Ascending aorta (tissue), 2 donors: ENCODE measurements at regions not wholly inside any gene's neighbourhood (a gene's known extent, or its start where the extent isn't known, plus 50 kb on each side); places are given as distances from the start of the nearest gene placed in this dataset.

Experiments used
- DNase-seq, 2 donors: peaks; one replicate each; pipeline ENCODE4 v3.0.0-alpha.2; 2019; ENCODE audit warnings: low spot score in 2 of 2
- H3K27ac ChIP-seq, 2 donors: fragments of 200-600 bp; sonication (generic); one replicate each; pipeline ENCODE4 v1.5.1; 2016 to 2017; ENCODE audit warnings: mild to moderate bottlenecking in 1 of 2
- H3K27me3 ChIP-seq: fragments of 200-600 bp; sonication (generic); one replicate; pipeline ENCODE4 v1.5.1; 2017
- H3K36me3 ChIP-seq, 2 donors: fragments of 200-600 bp; sonication (generic); one replicate each; pipeline ENCODE4 v1.5.1; 2016
- H3K4me1 ChIP-seq, 2 donors: fragments of 200-600 bp; sonication (generic); one replicate each; pipeline ENCODE4 v1.5.1; 2016 to 2017; ENCODE audit warnings: mild to moderate bottlenecking in 1 of 2
- H3K4me3 ChIP-seq, 2 donors: fragments of 200-600 bp; sonication (generic); one replicate each; pipeline ENCODE4 v1.5.1; 2016 to 2017; ENCODE audit warnings: mild to moderate bottlenecking in 1 of 2
- H3K9me3 ChIP-seq, 2 donors: fragments of 200-600 bp; sonication (generic); one replicate each; pipeline ENCODE4 v1.5.1; 2016
- intact Hi-C: fragments of 100-400 bp; cut with DNase I; formaldehyde crosslinking; loops from one replicate; pipeline ENCODE4 v1.15.1; 2023
- TF ChIP-seq, protein P1 (sequence below), 3 experiments: fragments of 200-600 bp in 2 of 3; fragments of 450-650 bp in 1 of 3; sonication (generic) in 2 of 3; IDR thresholded peaks; one replicate each; pipeline ENCODE4 v1.5.1; 2016 to 2019; ENCODE audit warnings: antibody characterized with exemption in 3 of 3, mild to moderate bottlenecking in 1 of 3, moderate library complexity in 1 of 3

DNA sequence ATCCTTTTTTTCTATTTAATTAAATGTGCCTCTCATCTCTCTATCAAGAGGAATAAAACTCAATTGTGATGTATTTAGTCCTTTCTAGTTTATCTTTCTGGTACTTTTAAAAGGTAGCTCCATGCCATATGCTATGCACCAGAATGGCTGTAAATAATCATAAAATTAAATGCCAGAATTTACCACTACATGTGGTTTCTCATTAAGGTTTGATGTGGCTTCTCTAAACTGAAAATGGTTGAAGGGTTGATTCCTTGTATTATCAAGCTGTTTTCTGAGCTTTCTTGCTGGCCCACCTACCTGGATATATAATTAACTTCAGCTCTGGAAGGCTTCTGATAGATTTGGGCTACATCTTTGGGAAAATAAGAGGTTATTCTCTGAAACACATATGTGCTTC is 171.9 kb upstream of the RHOBTB1 start:
- DNase-seq, result no peak
- Histone ChIP-seq H3K27me3 (no peaks in the 10 kb centered on the region), H3K36me3 (no peaks in the 10 kb centered on the region), H3K4me1 (no peaks in the 10 kb centered on the region), H3K9me3 (no peaks in the 10 kb centered on the region), H3K27ac (no peak overlapping the region), H3K4me3 (no peak overlapping the region)
- intact Hi-C loops, result no loop called here
- TF ChIP-seq, protein P1, sequence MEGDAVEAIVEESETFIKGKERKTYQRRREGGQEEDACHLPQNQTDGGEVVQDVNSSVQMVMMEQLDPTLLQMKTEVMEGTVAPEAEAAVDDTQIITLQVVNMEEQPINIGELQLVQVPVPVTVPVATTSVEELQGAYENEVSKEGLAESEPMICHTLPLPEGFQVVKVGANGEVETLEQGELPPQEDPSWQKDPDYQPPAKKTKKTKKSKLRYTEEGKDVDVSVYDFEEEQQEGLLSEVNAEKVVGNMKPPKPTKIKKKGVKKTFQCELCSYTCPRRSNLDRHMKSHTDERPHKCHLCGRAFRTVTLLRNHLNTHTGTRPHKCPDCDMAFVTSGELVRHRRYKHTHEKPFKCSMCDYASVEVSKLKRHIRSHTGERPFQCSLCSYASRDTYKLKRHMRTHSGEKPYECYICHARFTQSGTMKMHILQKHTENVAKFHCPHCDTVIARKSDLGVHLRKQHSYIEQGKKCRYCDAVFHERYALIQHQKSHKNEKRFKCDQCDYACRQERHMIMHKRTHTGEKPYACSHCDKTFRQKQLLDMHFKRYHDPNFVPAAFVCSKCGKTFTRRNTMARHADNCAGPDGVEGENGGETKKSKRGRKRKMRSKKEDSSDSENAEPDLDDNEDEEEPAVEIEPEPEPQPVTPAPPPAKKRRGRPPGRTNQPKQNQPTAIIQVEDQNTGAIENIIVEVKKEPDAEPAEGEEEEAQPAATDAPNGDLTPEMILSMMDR (IDR thresholded peaks at IDR 0.05), result no peak

DNA sequence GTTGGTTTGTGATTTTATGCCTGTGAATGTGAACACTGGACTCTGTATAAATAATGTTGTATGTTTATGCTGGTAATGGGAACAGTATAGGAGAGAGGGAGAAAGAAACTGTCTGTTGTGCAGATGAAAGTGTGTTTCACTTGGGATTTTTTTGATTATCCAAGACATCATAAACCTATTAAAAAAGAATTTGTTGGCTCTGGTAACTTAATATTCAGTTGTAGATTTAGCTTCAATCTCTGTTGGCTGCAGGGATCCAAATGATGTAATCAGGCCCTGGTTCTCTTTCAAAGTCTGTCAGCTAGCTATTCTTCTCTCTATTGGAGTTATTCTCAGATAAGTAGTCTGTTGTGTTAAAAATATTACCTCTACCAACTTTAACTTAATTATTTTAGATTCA is 168.8 kb upstream of the RHOBTB1 start:
- Histone ChIP-seq H3K27ac (no peak overlapping the region), H3K36me3 (no peaks in the 10 kb centered on the region), H3K4me3 (no peak overlapping the region), H3K27me3 (no peaks in the 10 kb centered on the region), H3K4me1 (no peaks in the 10 kb centered on the region), H3K9me3 (no peaks in the 10 kb centered on the region)
- DNase-seq, result no peak
- TF ChIP-seq, protein P1 (IDR thresholded peaks at IDR 0.05), result no peak
- intact Hi-C loops, result no loop called here

DNA sequence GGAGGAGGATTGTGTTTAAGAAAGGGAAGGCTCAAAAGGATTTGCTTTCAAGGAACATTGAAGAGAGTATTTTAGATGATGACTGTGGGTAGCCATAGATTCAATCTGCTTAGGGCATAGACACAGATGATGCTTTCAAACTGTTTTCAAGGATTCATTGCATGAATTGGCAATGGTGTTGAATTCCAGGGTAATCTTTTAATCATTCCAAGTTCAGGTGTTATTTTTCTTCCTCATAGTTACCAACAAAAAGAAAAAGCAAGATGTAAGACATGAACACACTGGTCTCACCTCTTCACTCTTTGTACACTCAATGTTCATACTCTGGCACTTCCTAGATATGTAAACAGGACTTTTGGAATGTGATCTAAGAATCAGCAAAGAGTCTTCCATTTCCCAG is 167.0 kb upstream of the RHOBTB1 start:
- TF ChIP-seq, protein P1 (IDR thresholded peaks at IDR 0.05), result no peak
- H3K4me3 ChIP-seq, result no peak overlapping the region
- no peaks in the 10 kb centered on the region for H3K4me1 ChIP-seq
- no peaks in the 10 kb centered on the region for H3K9me3 ChIP-seq
- intact Hi-C loops, result no loop called here
- no peak for DNase-seq
- H3K36me3 ChIP-seq, result no peaks in the 10 kb centered on the region
- H3K27ac ChIP-seq, result no peak overlapping the region
- H3K27me3 ChIP-seq, result no peaks in the 10 kb centered on the region

DNA sequence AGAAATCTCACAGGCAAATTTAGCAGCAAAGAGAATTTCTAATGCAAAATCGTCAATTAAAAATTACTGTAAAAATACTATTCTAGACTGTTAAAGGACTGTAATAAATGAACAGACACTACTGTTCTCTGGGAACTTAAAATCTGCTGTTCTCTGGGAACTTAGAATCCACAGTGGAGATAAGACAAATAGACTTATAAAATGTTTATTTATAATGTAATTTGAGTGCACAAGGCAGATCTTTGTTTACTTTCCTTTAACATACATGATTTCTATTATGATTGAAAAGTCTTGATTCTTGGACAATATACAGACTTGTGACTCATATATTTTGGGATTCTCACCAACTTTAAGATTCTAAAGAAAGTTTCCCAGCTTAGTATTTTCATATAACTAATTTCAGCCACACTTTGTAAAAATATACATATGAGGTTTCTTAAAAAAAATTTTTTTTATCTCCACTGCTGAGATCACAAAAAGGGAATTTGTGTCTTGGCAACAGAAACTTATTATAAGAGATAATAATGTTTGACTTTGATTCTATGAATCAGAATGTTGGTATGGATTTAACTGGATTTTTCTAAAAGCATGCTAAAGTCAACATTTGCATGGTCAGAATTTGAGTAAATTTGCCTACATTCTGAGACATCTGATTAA is 166.3 kb upstream of the RHOBTB1 start:
- H3K4me3 ChIP-seq, result no peak overlapping the region
- H3K27ac ChIP-seq, result no peak overlapping the region
- no peaks in the 10 kb centered on the region for H3K27me3 ChIP-seq
- intact Hi-C loops, result no loop called here
- H3K4me1 ChIP-seq, result no peaks in the 10 kb centered on the region
- TF ChIP-seq, protein P1 (IDR thresholded peaks at IDR 0.05), result no peak
- no peak for DNase-seq
- no peaks in the 10 kb centered on the region for H3K36me3 ChIP-seq
- H3K9me3 ChIP-seq, result no peaks in the 10 kb centered on the region

DNA sequence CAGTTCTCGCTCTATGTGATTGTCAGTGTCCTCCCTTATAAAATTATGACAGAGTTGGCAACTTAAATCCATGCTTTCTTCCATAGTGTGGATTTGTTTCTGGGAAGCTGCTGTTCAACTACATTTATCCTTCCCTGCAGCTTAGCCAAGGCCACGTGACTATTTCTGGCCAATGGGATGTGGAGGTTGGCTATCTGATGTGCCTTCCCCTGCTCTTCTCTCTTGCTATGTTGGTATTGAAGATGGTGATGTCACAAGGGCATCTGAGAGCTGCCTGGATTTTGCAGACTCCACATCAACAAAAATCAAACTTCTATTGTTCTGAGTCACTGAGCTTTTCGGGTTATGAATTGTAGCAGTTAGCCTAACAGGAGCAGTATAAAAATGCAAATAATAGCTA is 164.9 kb upstream of the RHOBTB1 start:
- H3K4me1 ChIP-seq, result no peaks in the 10 kb centered on the region
- no peaks in the 10 kb centered on the region for H3K36me3 ChIP-seq
- intact Hi-C loops, result no loop called here
- H3K4me3 ChIP-seq, result no peak overlapping the region
- TF ChIP-seq, protein P1 (IDR thresholded peaks at IDR 0.05), result no peak
- no peaks in the 10 kb centered on the region for H3K27me3 ChIP-seq
- H3K9me3 ChIP-seq, result no peaks in the 10 kb centered on the region
- H3K27ac ChIP-seq, result no peak overlapping the region
- DNase-seq, result no peak

DNA sequence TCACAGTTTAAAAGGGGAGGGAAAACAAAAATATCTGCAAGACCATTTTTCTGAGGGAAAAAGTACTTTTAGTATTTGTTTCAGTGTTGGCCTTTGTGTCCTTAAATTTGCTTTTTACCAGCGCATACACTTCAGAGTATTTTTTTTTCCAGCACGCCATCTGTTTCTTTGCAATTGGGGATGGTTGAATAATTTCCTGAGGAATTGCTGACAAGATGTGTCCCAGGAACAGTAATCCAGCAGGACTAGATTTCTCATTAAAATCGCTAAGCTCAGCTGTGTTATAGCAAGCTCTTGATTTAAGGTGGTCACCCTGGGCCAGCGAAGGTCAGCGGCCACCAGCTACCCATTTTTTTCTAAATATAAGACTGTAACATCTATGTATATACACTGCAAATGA is 156.9 kb upstream of the RHOBTB1 start:
- Histone ChIP-seq H3K4me1 (no peaks in the 10 kb centered on the region), H3K27ac (no peak overlapping the region), H3K4me3 (no peak overlapping the region), H3K27me3 (no peaks in the 10 kb centered on the region), H3K36me3 (no peaks in the 10 kb centered on the region), H3K9me3 (no peaks in the 10 kb centered on the region)
- no peak for DNase-seq
- TF ChIP-seq, protein P1 (IDR thresholded peaks at IDR 0.05), result no peak
- intact Hi-C loops, result no loop called here
